ENCODE measurements at regions not wholly inside any gene's neighbourhood (a gene's known extent, or its start where the extent isn't known, plus 50 kb on each side); places are given as distances from the start of the nearest gene placed in this dataset.

GRCh38 chr3:10669490-10670048 lies 146.5 kb upstream of the SLC6A11 start (continued):
- TF ChIP-seq NPAS2 (CRISPR knock-in tag; IDR thresholded peaks at IDR 0.05; ENCODE audit: borderline replicate concordance) (no peak), ZSCAN29 (CRISPR knock-in tag; conservative IDR thresholded peaks at IDR 0.05) (no peak), GMEB2 (CRISPR knock-in tag; IDR thresholded peaks at IDR 0.05; ENCODE audit: low read depth) (no peak), KLF16 (CRISPR knock-in tag; IDR thresholded peaks at IDR 0.05) (no peak), ZUFSP (CRISPR knock-in tag; IDR thresholded peaks at IDR 0.05; ENCODE audit: borderline replicate concordance) (no peak), RXRB (CRISPR knock-in tag; IDR thresholded peaks at IDR 0.05; ENCODE audit: borderline replicate concordance) (peak; percentile 79; the same call in 1 of the 2 replicates), LCORL (IDR thresholded peaks at IDR 0.05) (no peak), LCORL (CRISPR knock-in tag; IDR thresholded peaks at IDR 0.05) (peak; percentile 55; the same call in 1 of the 2 replicates), MEIS2 (CRISPR knock-in tag; IDR thresholded peaks at IDR 0.05) (no peak), FOXJ3 (CRISPR knock-in tag; IDR thresholded peaks at IDR 0.05; ENCODE audit: borderline replicate concordance) (no peak)

- intact Hi-C loops (cut with micrococcal nuclease; ENCODE audit: unreplicated experiment) (no loop called here), in situ Hi-C loops (cut with HindIII; ENCODE audit: extremely low pct_ligation_motif_present, low pct_unique_long_range_greater_than_20kb) (no loop called here)
- no peak overlapping the region for H2AFZ ChIP-seq (ENCODE audit: low read length)
- ChIA-PET CTCF (ENCODE audit: low intra/inter-chr PET ratio, low total read pairs) (no interaction called here), POLR2A (no interaction called here)
- no peaks in the 10 kb centered on the region for H3K9me3 ChIP-seq (ENCODE audit: low read length)
- no peaks in the 10 kb centered on the region for H3K79me2 ChIP-seq (ENCODE audit: insufficient read depth, low read length)
- no peak overlapping the region for H3K27ac ChIP-seq (ENCODE audit: extremely low read length, insufficient read depth, low read length)
- H3K36me3 ChIP-seq (replicated peaks in 1 of 2; ENCODE audit: control insufficient read depth in 1 of 2, insufficient read depth in 2 of 2, low read length in 2 of 2): no peaks in the 10 kb centered on the region
- H3K4me3 ChIP-seq (replicated peaks in 1 of 3; ENCODE audit: insufficient read depth in 1 of 3, low read depth in 2 of 3, low read length in 3 of 3): no peak overlapping the region
- no TSS peak for BruUV-seq (replicated peaks)
- FAIRE-seq (no peak), ATAC-seq (no peak), DNase-seq (ENCODE audit: low spot score) (no peak)
- WGBS (ENCODE audit: low lambda C conversion rate): 35% methylated on average over 5 of the region's 5 CpGs
- no peak for TF ChIP-seq TARDBP (CRISPR knock-in tag; IDR thresholded peaks at IDR 0.05)
- no peak for TF ChIP-seq ZNF782 (CRISPR knock-in tag; IDR thresholded peaks at IDR 0.05; ENCODE audit: borderline replicate concordance)
- TF ChIP-seq ZFP90 (CRISPR knock-in tag; IDR thresholded peaks at IDR 0.05; ENCODE audit: borderline replicate concordance): no peak
- no peak for TF ChIP-seq HCFC1 (IDR thresholded peaks at IDR 0.05; ENCODE audit: low read depth, low read length)
- no peak for TF ChIP-seq ZNF7 (CRISPR knock-in tag; IDR thresholded peaks at IDR 0.05)
- H3K9ac ChIP-seq (ENCODE audit: insufficient read depth, low read depth, low read length): no peak overlapping the region
- H3K27me3 ChIP-seq (ENCODE audit: control insufficient read depth in 1 of 2, insufficient read depth in 2 of 2, low read length in 2 of 2): peaks cover 1 to 7% of the 10 kb centered on the region in 2 experiments; a peak in 2 of 5 replicates
- no peak overlapping the region for H3K4me2 ChIP-seq (ENCODE audit: low read depth, low read length)
- no peaks in the 10 kb centered on the region for H4K20me1 ChIP-seq (ENCODE audit: insufficient read depth, low read length)
- peaks cover 14% of the 10 kb centered on the region for H3K4me1 ChIP-seq (ENCODE audit: insufficient read depth, low read length)
Observed at GRCh38 chr3:10672422-10672821, 143.6 kb upstream of the SLC6A11 start.

Measured in HepG2 (cell line).